Vagina (tissue), 2 donors: ENCODE measurements at regions not wholly inside any gene's neighbourhood (a gene's known extent, or its start where the extent isn't known, plus 50 kb on each side); places are given as distances from the start of the nearest gene placed in this dataset.

Experiments used
- DNase-seq, 2 donors: peaks; one replicate each; pipeline ENCODE4 v3.0.0-alpha.2; 2017; ENCODE audit errors: extremely low spot score in 2 of 2
- H3K27ac ChIP-seq: fragments of 200-600 bp; sonication (generic); one replicate; pipeline ENCODE4 v1.5.1; 2019
- H3K27me3 ChIP-seq: fragments of 200-600 bp; sonication (generic); one replicate; pipeline ENCODE4 v1.5.1; 2019
- H3K36me3 ChIP-seq, 2 donors: fragments of 200-600 bp; sonication (generic); one replicate each; pipeline ENCODE4 v1.5.1; 2017 to 2019
- H3K4me1 ChIP-seq: fragments of 200-600 bp; sonication (generic); one replicate; pipeline ENCODE4 v1.5.1; 2019
- H3K4me3 ChIP-seq, 2 donors: fragments of 200-600 bp; sonication (generic); 1 replicate in 1 of 2; 2 replicates in 1 of 2; pipeline ENCODE4 v1.5.1; 2016 to 2019
- H3K9me3 ChIP-seq: fragments of 200-600 bp; sonication (generic); one replicate; pipeline ENCODE4 v1.5.1; 2019
- CTCF ChIP-seq, 3 experiments: fragments of 450-650 bp in 2 of 3; fragments of 200-600 bp in 1 of 3; sonication (generic) in 1 of 3; IDR thresholded peaks; one replicate each; pipeline ENCODE4 v1.5.1; 2017 to 2019; ENCODE audit warnings: antibody characterized with exemption in 3 of 3, mild to moderate bottlenecking in 2 of 3, moderate library complexity in 2 of 3
- POLR2A ChIP-seq, 2 donors: fragments of 450-650 bp; IDR thresholded peaks; one replicate each; pipeline ENCODE4 v1.6.1; 2017; ENCODE audit warnings: antibody characterized with exemption in 2 of 2, mild to moderate bottlenecking in 2 of 2, moderate library complexity in 2 of 2
- POLR2AphosphoS5 ChIP-seq, 2 donors: sonication (generic); formaldehyde crosslinking; IDR thresholded peaks; one replicate each; pipeline ENCODE4 v1.9.0; 2017; ENCODE audit warnings: antibody characterized with exemption in 2 of 2, mild to moderate bottlenecking in 2 of 2, low read depth in 1 of 2; ENCODE audit not compliant: insufficient read depth in 1 of 2
- intact Hi-C: fragments of 100-400 bp; cut with DNase I; formaldehyde crosslinking; loops from one replicate; pipeline ENCODE4 v1.15.1; 2023

- intact Hi-C loops, result no loop called here
- H3K27ac ChIP-seq, result no peak overlapping the region
- TF ChIP-seq CTCF (IDR thresholded peaks at IDR 0.05), result no peak
Observed at GRCh38 chr20:11780765-11781369, 136.8 kb upstream of the BTBD3 start.

GRCh38 chr20:11783102-11783850 lies 134.4 kb upstream of the BTBD3 start:
- intact Hi-C loops, result no loop called here

More at GRCh38 chr20:11780765-11781369, 136.8 kb upstream of the BTBD3 start:
- Histone ChIP-seq H3K27me3 (no peaks in the 10 kb centered on the region), H3K4me3 (no peak overlapping the region), H3K9me3 (no peaks in the 10 kb centered on the region), H3K36me3 (no peaks in the 10 kb centered on the region), H3K4me1 (no peaks in the 10 kb centered on the region)
- no peak for DNase-seq

GRCh38 chr20:11785885-11786507 lies 131.7 kb upstream of the BTBD3 start:
- H3K4me1 ChIP-seq, result no peaks in the 10 kb centered on the region
- H3K9me3 ChIP-seq, result no peaks in the 10 kb centered on the region
- no peak overlapping the region for H3K4me3 ChIP-seq
- TF ChIP-seq CTCF (IDR thresholded peaks at IDR 0.05) (no peak), POLR2AphosphoS5 (IDR thresholded peaks at IDR 0.05; ENCODE audit: insufficient read depth in 1 of 2, low read depth in 1 of 2) (no peak), POLR2A (IDR thresholded peaks at IDR 0.05) (no peak)
- no peaks in the 10 kb centered on the region for H3K27me3 ChIP-seq
- intact Hi-C loops, result no loop called here
- no peaks in the 10 kb centered on the region for H3K36me3 ChIP-seq
- H3K27ac ChIP-seq, result no peak overlapping the region
- DNase-seq, result no peak

More at GRCh38 chr20:11783102-11783850, 134.4 kb upstream of the BTBD3 start:
- DNase-seq, result no peak
- no peak overlapping the region for H3K4me3 ChIP-seq
- no peak overlapping the region for H3K27ac ChIP-seq
- H3K27me3 ChIP-seq, result no peaks in the 10 kb centered on the region
- no peaks in the 10 kb centered on the region for H3K4me1 ChIP-seq
- no peak for TF ChIP-seq POLR2A (IDR thresholded peaks at IDR 0.05)
- TF ChIP-seq CTCF (IDR thresholded peaks at IDR 0.05), result no peak
- TF ChIP-seq POLR2AphosphoS5 (IDR thresholded peaks at IDR 0.05; ENCODE audit: insufficient read depth in 1 of 2, low read depth in 1 of 2), result no peak
- H3K36me3 ChIP-seq, result no peaks in the 10 kb centered on the region
- H3K9me3 ChIP-seq, result no peaks in the 10 kb centered on the region

GRCh38 chr20:11790046-11790445 lies 127.6 kb upstream of the BTBD3 start:
- intact Hi-C loops, result no loop called here
- TF ChIP-seq POLR2AphosphoS5 (IDR thresholded peaks at IDR 0.05; ENCODE audit: insufficient read depth in 1 of 2, low read depth in 1 of 2) (no peak), CTCF (IDR thresholded peaks at IDR 0.05) (no peak), POLR2A (IDR thresholded peaks at IDR 0.05) (no peak)
- no peak for DNase-seq
- H3K4me3 ChIP-seq, result no peak overlapping the region
- no peaks in the 10 kb centered on the region for H3K27me3 ChIP-seq
- no peaks in the 10 kb centered on the region for H3K9me3 ChIP-seq
- H3K36me3 ChIP-seq, result no peaks in the 10 kb centered on the region
- no peak overlapping the region for H3K27ac ChIP-seq
- no peaks in the 10 kb centered on the region for H3K4me1 ChIP-seq

- TF ChIP-seq POLR2AphosphoS5 (IDR thresholded peaks at IDR 0.05; ENCODE audit: insufficient read depth in 1 of 2, low read depth in 1 of 2), result no peak
- Histone ChIP-seq H3K4me3 (no peak overlapping the region), H3K36me3 (no peaks in the 10 kb centered on the region), H3K9me3 (no peaks in the 10 kb centered on the region), H3K4me1 (no peaks in the 10 kb centered on the region), H3K27me3 (no peaks in the 10 kb centered on the region), H3K27ac (no peak overlapping the region)
- no peak for DNase-seq
- intact Hi-C loops, result no loop called here
Observed at GRCh38 chr20:11791316-11791715, 126.4 kb upstream of the BTBD3 start.
